ENCODE measurements at regions not wholly inside any gene's neighbourhood (a gene's known extent, or its start where the extent isn't known, plus 50 kb on each side); places are given as distances from the start of the nearest gene placed in this dataset.

- POLR2A ChIA-PET = no interaction called here
- H3K27ac Mint-ChIP-seq = peak overlapping the region in 4 of 8 donors; percentile 1 to 70 (median 40)
- H3K4me1 ChIP-seq (ENCODE audit: insufficient read depth, low read length) = peaks cover 36% of the 10 kb centered on the region
Observed at GRCh38 chr13:40432018-40432978, 234.1 kb downstream of the FOXO1 start.

GRCh38 chr13:40433001-40433400 is 233.4 kb downstream of the FOXO1 start:
- Mint-ChIP-seq H3K4me3 (no peak overlapping the region), H3K27me3 (no peaks in the 10 kb centered on the region), H3K4me1 (peaks cover 30 to 46% (median 43%) of the 10 kb centered on the region in 3 donors), H3K36me3 (peaks cover 0 to 2% (median 0%) of the 10 kb centered on the region in 3 donors), H3K27ac (peak overlapping the region in 2 of 8 donors; percentile 62 to 84), H3K9me3 (no peaks in the 10 kb centered on the region)
- Histone ChIP-seq H3K36me3 (ENCODE audit: insufficient read depth, low read length) (no peaks in the 10 kb centered on the region), H3K4me3 (ENCODE audit: low read length) (no peak overlapping the region), H3K27ac (ENCODE audit: low read depth, low read length) (no peak overlapping the region), H3K9me3 (ENCODE audit: low read length) (no peaks in the 10 kb centered on the region), H3K4me1 (ENCODE audit: insufficient read depth, low read length) (peaks cover 41% of the 10 kb centered on the region), H3K27me3 (ENCODE audit: insufficient read depth, low read length, poor library complexity, severe bottlenecking) (no peaks in the 10 kb centered on the region)
- ChIA-PET POLR2A (no interaction called here), CTCF (interaction anchor here (0.7 kb wide), 1 partner anchor 280 kb away, joined by 4 read pairs; no protein-coding TSS in a partner anchor)
- no peak for DNase-seq

More at GRCh38 chr13:40432018-40432978, 234.1 kb downstream of the FOXO1 start:
- DNase-seq = no peak
- Histone ChIP-seq H3K27me3 (ENCODE audit: insufficient read depth, low read length, poor library complexity, severe bottlenecking) (no peaks in the 10 kb centered on the region), H3K9me3 (ENCODE audit: low read length) (no peaks in the 10 kb centered on the region), H3K4me3 (ENCODE audit: low read length) (no peak overlapping the region), H3K36me3 (ENCODE audit: insufficient read depth, low read length) (no peaks in the 10 kb centered on the region), H3K27ac (ENCODE audit: low read depth, low read length) (no peak overlapping the region)
- CTCF ChIA-PET = interaction anchor here (1.3 kb wide), 1 partner anchor 363 kb away, joined by 3 read pairs; no protein-coding TSS in a partner anchor
- Mint-ChIP-seq H3K9me3 (no peaks in the 10 kb centered on the region), H3K4me3 (no peak overlapping the region), H3K36me3 (peaks cover 0 to 2% (median 0%) of the 10 kb centered on the region in 3 donors), H3K27me3 (no peaks in the 10 kb centered on the region), H3K4me1 (peaks cover 29 to 41% (median 39%) of the 10 kb centered on the region in 3 donors)

- H3K36me3 ChIP-seq (ENCODE audit: insufficient read depth, low read length) = no peaks in the 10 kb centered on the region
- ChIA-PET CTCF (interaction anchor here (0.7 kb wide), 1 partner anchor 280 kb away, joined by 4 read pairs; no protein-coding TSS in a partner anchor), POLR2A (no interaction called here)
- H3K27me3 Mint-ChIP-seq = no peaks in the 10 kb centered on the region
- peaks cover 47% of the 10 kb centered on the region for H3K4me1 ChIP-seq (ENCODE audit: insufficient read depth, low read length)
- H3K27ac ChIP-seq (ENCODE audit: low read depth, low read length) = no peak overlapping the region
- peaks cover 0 to 2% (median 0%) of the 10 kb centered on the region in 3 donors for H3K36me3 Mint-ChIP-seq
- H3K9me3 Mint-ChIP-seq = no peaks in the 10 kb centered on the region
- peak overlapping the region in 6 of 7 donors; percentile 6 to 66 (median 46) for H3K4me3 Mint-ChIP-seq
- H3K4me3 ChIP-seq (ENCODE audit: low read length) = no peak overlapping the region
- DNase-seq = peak; percentile 17 to 69 (median 27)
- peak overlapping the region; percentile 21 to 85 (median 74) for H3K27ac Mint-ChIP-seq
- no peaks in the 10 kb centered on the region for H3K9me3 ChIP-seq (ENCODE audit: low read length)
- H3K4me1 Mint-ChIP-seq = peaks cover 36 to 51% (median 49%) of the 10 kb centered on the region in 3 donors
- H3K27me3 ChIP-seq (ENCODE audit: insufficient read depth, low read length, poor library complexity, severe bottlenecking) = no peaks in the 10 kb centered on the region
Observed at GRCh38 chr13:40433577-40433976, 232.9 kb downstream of the FOXO1 start.

- DNase-seq = no peak
- peak overlapping the region in 6 of 8 donors; percentile 19 to 85 (median 48) for H3K27ac Mint-ChIP-seq
- Histone ChIP-seq H3K27me3 (ENCODE audit: insufficient read depth, low read length, poor library complexity, severe bottlenecking) (no peaks in the 10 kb centered on the region), H3K36me3 (ENCODE audit: insufficient read depth, low read length) (no peaks in the 10 kb centered on the region), H3K4me1 (ENCODE audit: insufficient read depth, low read length) (peaks cover 59% of the 10 kb centered on the region), H3K9me3 (ENCODE audit: low read length) (no peaks in the 10 kb centered on the region), H3K4me3 (ENCODE audit: low read length) (no peak overlapping the region), H3K27ac (ENCODE audit: low read depth, low read length) (no peak overlapping the region)
- H3K9me3 Mint-ChIP-seq = no peaks in the 10 kb centered on the region
- ChIA-PET CTCF (interaction anchor here (0.7 to 1.2 kb wide), 3 partner anchors 21 to 365 kb away, joined by 3 read pairs; no protein-coding TSS in a partner anchor), POLR2A (interaction anchor here (0.6 kb wide), 1 partner anchor 889 kb away, joined by 3 read pairs; no protein-coding TSS in a partner anchor)
- H3K4me3 Mint-ChIP-seq = peak overlapping the region in 5 of 7 donors; percentile 16 to 65 (median 47)
- peaks cover 44 to 63% (median 61%) of the 10 kb centered on the region in 3 donors for H3K4me1 Mint-ChIP-seq
- peaks cover 0 to 2% (median 0%) of the 10 kb centered on the region in 3 donors for H3K36me3 Mint-ChIP-seq
- H3K27me3 Mint-ChIP-seq = no peaks in the 10 kb centered on the region
Observed at GRCh38 chr13:40434516-40435397, 231.7 kb downstream of the FOXO1 start.

GRCh38 chr13:40438022-40438680 is 228.3 kb downstream of the FOXO1 start:
- H3K27ac ChIP-seq (ENCODE audit: low read depth, low read length) = no peak overlapping the region
- Mint-ChIP-seq H3K4me3 (peak overlapping the region in 5 of 7 donors; percentile 49 to 59 (median 55)), H3K9me3 (no peaks in the 10 kb centered on the region), H3K36me3 (peaks cover 0 to 2% (median 0%) of the 10 kb centered on the region in 3 donors), H3K27me3 (no peaks in the 10 kb centered on the region), H3K4me1 (peaks cover 34 to 47% (median 46%) of the 10 kb centered on the region in 3 donors), H3K27ac (peak overlapping the region in 7 of 8 donors; percentile 32 to 94 (median 67))
- no peaks in the 10 kb centered on the region for H3K36me3 ChIP-seq (ENCODE audit: insufficient read depth, low read length)
- no peaks in the 10 kb centered on the region for H3K9me3 ChIP-seq (ENCODE audit: low read length)
- POLR2A ChIA-PET = interaction anchor here (0.7 kb wide), 1 partner anchor 98 kb away, joined by 5 read pairs; no protein-coding TSS in a partner anchor
- H3K27me3 ChIP-seq (ENCODE audit: insufficient read depth, low read length, poor library complexity, severe bottlenecking) = no peaks in the 10 kb centered on the region
- H3K4me1 ChIP-seq (ENCODE audit: insufficient read depth, low read length) = peaks cover 49% of the 10 kb centered on the region
- no peak for DNase-seq
- CTCF ChIA-PET = no interaction called here
- no peak overlapping the region for H3K4me3 ChIP-seq (ENCODE audit: low read length)

- DNase-seq = peak in 1 of 5 donors; percentile 17
- POLR2A ChIA-PET = no interaction called here
- Histone ChIP-seq H3K27ac (ENCODE audit: low read depth, low read length) (no peak overlapping the region), H3K36me3 (ENCODE audit: insufficient read depth, low read length) (no peaks in the 10 kb centered on the region), H3K4me3 (ENCODE audit: low read length) (peak overlapping the region; percentile 15), H3K27me3 (ENCODE audit: insufficient read depth, low read length, poor library complexity, severe bottlenecking) (no peaks in the 10 kb centered on the region), H3K9me3 (ENCODE audit: low read length) (no peaks in the 10 kb centered on the region), H3K4me1 (ENCODE audit: insufficient read depth, low read length) (peaks cover 40% of the 10 kb centered on the region)
- Mint-ChIP-seq H3K9me3 (no peaks in the 10 kb centered on the region), H3K36me3 (peaks cover 0 to 2% (median 0%) of the 10 kb centered on the region in 3 donors), H3K27me3 (no peaks in the 10 kb centered on the region), H3K4me3 (peak overlapping the region in 5 of 7 donors; percentile 8 to 59 (median 28)), H3K4me1 (peaks cover 27 to 37% (median 36%) of the 10 kb centered on the region in 3 donors), H3K27ac (peak overlapping the region in 6 of 8 donors; percentile 26 to 83 (median 44))
- CTCF ChIA-PET = interaction anchor here (1.3 kb wide), 1 partner anchor 370 kb away, joined by 4 read pairs; no protein-coding TSS in a partner anchor
Observed at GRCh38 chr13:40438999-40439797, 227.2 kb downstream of the FOXO1 start.

Data from CD8-positive, alpha-beta memory T cell (primary cell).